HG02840 (cell line): ENCODE measurements at regions not wholly inside any gene's neighbourhood (a gene's known extent, or its start where the extent isn't known, plus 50 kb on each side); places are given as distances from the start of the nearest gene placed in this dataset.
"Not testable (repeated sequence)": the region's sequence is repeated elsewhere in the genome, so short reads cannot be mapped to it uniquely, and the experiment has no call there.

ENCODE experiments used
- ATAC-seq: cut with Tn5 transposase; IDR thresholded peaks from one replicate; pipeline ENCODE4 v1.9.1; 2021; ENCODE audit warnings: mild to moderate bottlenecking, moderate library complexity, moderate number of reproducible peaks; ENCODE audit not compliant: unreplicated experiment, low FRiP score

- ATAC-seq: no peak
These were observed 985.6 kb upstream of the HS3ST1 start for GRCh38 chr4:12414181-12414812.

- ATAC-seq: no peak
These were observed 982.4 kb upstream of the HS3ST1 start for GRCh38 chr4:12411072-12411471.

GRCh38 chr4:12409507-12410190 is 981.0 kb upstream of the HS3ST1 start:
- ATAC-seq: no peak

- ATAC-seq: no peak
These were observed 979.7 kb upstream of the HS3ST1 start for GRCh38 chr4:12408364-12408763.

GRCh38 chr4:12403175-12403574 is 974.5 kb upstream of the HS3ST1 start:
- no peak for ATAC-seq

- no peak for ATAC-seq
These were observed 971.1 kb upstream of the HS3ST1 start for GRCh38 chr4:12399781-12400180.

GRCh38 chr4:12393631-12394262 is 965.1 kb upstream of the HS3ST1 start:
- no peak for ATAC-seq

- ATAC-seq: no peak
These were observed 960.9 kb upstream of the HS3ST1 start for GRCh38 chr4:12389604-12390003.

- ATAC-seq: no peak
These were observed 953.9 kb upstream of the HS3ST1 start for GRCh38 chr4:12382567-12382966.

- no peak for ATAC-seq
These were observed 950.5 kb upstream of the HS3ST1 start for GRCh38 chr4:12379191-12379590.

GRCh38 chr4:12375805-12376204 is 947.1 kb upstream of the HS3ST1 start:
- no peak for ATAC-seq

- ATAC-seq: not testable (repeated sequence)
These were observed 937.2 kb upstream of the HS3ST1 start for GRCh38 chr4:12365869-12366268.

GRCh38 chr4:12360391-12360790 is 931.7 kb upstream of the HS3ST1 start:
- ATAC-seq: no peak

GRCh38 chr4:12359420-12359819 is 930.7 kb upstream of the HS3ST1 start:
- no peak for ATAC-seq

- ATAC-seq: not testable (repeated sequence)
These were observed 904.4 kb upstream of the HS3ST1 start for GRCh38 chr4:12333083-12333482.

GRCh38 chr4:12324965-12325364 is 896.3 kb upstream of the HS3ST1 start:
- ATAC-seq: no peak

- ATAC-seq: no peak
These were observed 891.1 kb upstream of the HS3ST1 start for GRCh38 chr4:12319765-12320164.

- ATAC-seq: no peak
These were observed 876.2 kb upstream of the HS3ST1 start for GRCh38 chr4:12304905-12305304.

GRCh38 chr4:12296366-12296765 is 867.7 kb upstream of the HS3ST1 start:
- no peak for ATAC-seq

- no peak for ATAC-seq
These were observed 865.3 kb upstream of the HS3ST1 start for GRCh38 chr4:12293906-12294525.

GRCh38 chr4:12286351-12286750 is 857.7 kb upstream of the HS3ST1 start:
- no peak for ATAC-seq
